Testis (tissue), 2 donors: ENCODE measurements at regions not wholly inside any gene's neighbourhood (a gene's known extent, or its start where the extent isn't known, plus 50 kb on each side); places are given as distances from the start of the nearest gene placed in this dataset.
A peak's percentile ranks its signal among the peaks of the same experiment; 100 is the strongest.
"Not testable (repeated sequence)": the region's sequence is repeated elsewhere in the genome, so short reads cannot be mapped to it uniquely, and the experiment has no call there.

Experiments
- DNase-seq: peaks from one replicate; pipeline ENCODE4 v3.0.0-alpha.2; 2019
- H3K27ac ChIP-seq, 2 donors: fragments of 200-600 bp; sonication (generic); one replicate each; pipeline ENCODE4 v1.5.1; 2019
- H3K27me3 ChIP-seq: fragments of 200-600 bp; sonication (generic); one replicate; pipeline ENCODE4 v1.5.1; 2019
- H3K36me3 ChIP-seq: fragments of 200-600 bp; sonication (generic); one replicate; pipeline ENCODE4 v1.5.1; 2017; ENCODE audit warnings: low read depth; ENCODE audit errors: missing control alignments
- H3K4me1 ChIP-seq: fragments of 200-600 bp; sonication (generic); one replicate; pipeline ENCODE4 v1.5.1; 2019
- H3K4me3 ChIP-seq, 2 donors: fragments of 200-600 bp; sonication (generic); one replicate each; pipeline ENCODE4 v1.5.1; 2017 to 2019
- H3K9me3 ChIP-seq: fragments of 200-600 bp; sonication (generic); one replicate; pipeline ENCODE4 v1.5.1; 2017
- POLR2A ChIP-seq: fragments of 450-650 bp; IDR thresholded peaks from one replicate; pipeline ENCODE4 v1.6.1; 2017; ENCODE audit warnings: antibody characterized with exemption, mild to moderate bottlenecking, moderate library complexity
- WGBS, 2 donors: methylation state at CpG; one replicate each; pipeline ENCODE4 v1.1.5; 2018; 5-methylcytosine and 5-hydroxymethylcytosine counted together
- intact Hi-C: fragments of 100-400 bp; cut with DNase I; formaldehyde crosslinking; loops from one replicate; pipeline ENCODE4 v1.15.1; 2023; ENCODE audit warnings: low total_unique reads
- TF ChIP-seq, protein P1 (sequence below), 3 experiments: fragments of 450-650 bp in 2 of 3; fragments of 200-600 bp in 1 of 3; sonication (generic) in 1 of 3; IDR thresholded peaks; one replicate each; pipeline ENCODE4 v1.5.1; 2016 to 2019; ENCODE audit warnings: antibody characterized with exemption in 3 of 3, mild to moderate bottlenecking in 2 of 3, moderate library complexity in 1 of 3

DNA sequence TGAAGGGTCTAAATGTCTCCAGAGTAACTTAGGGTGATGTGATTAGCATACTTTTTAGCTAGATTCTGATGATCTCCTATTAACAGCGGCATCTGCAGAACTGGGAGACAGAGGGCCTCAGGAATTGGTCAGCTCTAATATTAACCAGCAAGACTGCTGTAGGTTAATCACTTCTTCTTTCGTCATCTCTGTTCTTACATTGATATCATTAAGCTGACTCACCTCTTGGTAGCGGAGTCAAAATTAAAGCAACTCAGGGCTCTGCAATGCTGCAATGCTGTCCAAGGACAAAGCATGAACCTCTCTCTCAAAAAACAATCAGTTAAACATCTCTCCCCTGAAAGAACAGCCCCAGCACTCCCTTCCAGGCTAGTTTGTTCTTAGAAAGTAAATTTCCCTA is 57.5 kb upstream of the TRA2B start:
- 70 to 76% methylated on average over 3 of the region's 3 CpGs for WGBS, 2 donors
- intact Hi-C loops, result no loop called here
- no peak overlapping the region for H3K4me3 ChIP-seq
- peaks cover 3% of the 10 kb centered on the region for H3K4me1 ChIP-seq
- TF ChIP-seq POLR2A, result no peak
- TF ChIP-seq, protein P1, sequence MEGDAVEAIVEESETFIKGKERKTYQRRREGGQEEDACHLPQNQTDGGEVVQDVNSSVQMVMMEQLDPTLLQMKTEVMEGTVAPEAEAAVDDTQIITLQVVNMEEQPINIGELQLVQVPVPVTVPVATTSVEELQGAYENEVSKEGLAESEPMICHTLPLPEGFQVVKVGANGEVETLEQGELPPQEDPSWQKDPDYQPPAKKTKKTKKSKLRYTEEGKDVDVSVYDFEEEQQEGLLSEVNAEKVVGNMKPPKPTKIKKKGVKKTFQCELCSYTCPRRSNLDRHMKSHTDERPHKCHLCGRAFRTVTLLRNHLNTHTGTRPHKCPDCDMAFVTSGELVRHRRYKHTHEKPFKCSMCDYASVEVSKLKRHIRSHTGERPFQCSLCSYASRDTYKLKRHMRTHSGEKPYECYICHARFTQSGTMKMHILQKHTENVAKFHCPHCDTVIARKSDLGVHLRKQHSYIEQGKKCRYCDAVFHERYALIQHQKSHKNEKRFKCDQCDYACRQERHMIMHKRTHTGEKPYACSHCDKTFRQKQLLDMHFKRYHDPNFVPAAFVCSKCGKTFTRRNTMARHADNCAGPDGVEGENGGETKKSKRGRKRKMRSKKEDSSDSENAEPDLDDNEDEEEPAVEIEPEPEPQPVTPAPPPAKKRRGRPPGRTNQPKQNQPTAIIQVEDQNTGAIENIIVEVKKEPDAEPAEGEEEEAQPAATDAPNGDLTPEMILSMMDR (IDR thresholded peaks at IDR 0.05), result no peak
- H3K36me3 ChIP-seq, result no peaks in the 10 kb centered on the region
- no peak overlapping the region for H3K27ac ChIP-seq
- no peaks in the 10 kb centered on the region for H3K27me3 ChIP-seq
- no peaks in the 10 kb centered on the region for H3K9me3 ChIP-seq
- DNase-seq, result no peak

DNA sequence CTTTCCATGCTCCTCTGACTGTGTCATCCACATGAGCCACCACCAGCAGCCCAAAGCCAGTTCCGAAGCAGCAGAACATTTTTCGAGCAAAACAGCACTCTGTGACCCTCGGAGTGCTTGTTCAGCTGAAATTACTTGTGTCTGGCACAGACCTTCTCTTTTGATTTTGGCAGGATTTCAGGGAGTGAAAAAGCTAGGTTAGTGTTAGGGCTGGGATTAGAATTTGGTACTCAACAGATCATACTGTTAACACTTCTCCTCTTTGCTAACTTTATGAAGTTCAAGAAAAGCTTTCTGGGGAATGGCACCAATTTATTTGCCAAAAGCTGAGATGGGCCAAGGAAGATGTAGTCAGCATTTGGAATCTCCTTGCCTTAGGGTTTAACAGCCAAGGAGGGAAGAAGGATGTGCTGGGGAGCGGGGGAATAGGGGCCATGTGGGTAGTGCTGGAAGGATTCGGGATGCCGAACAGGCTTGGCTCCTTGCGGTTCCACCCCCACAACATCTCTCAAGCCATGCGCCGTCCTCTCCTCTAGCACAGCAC is 55.1 kb upstream of the TRA2B start:
- Histone ChIP-seq H3K4me1 (peaks cover 3% of the 10 kb centered on the region), H3K9me3 (no peaks in the 10 kb centered on the region), H3K4me3 (no peak overlapping the region), H3K27me3 (no peaks in the 10 kb centered on the region), H3K27ac (peak overlapping the region in 1 of 2 donors; percentile 64), H3K36me3 (no peaks in the 10 kb centered on the region)
- WGBS, 2 donors, result 52 to 60% methylated on average over 9 of the region's 9 CpGs
- peak; percentile 49 for DNase-seq
- TF ChIP-seq POLR2A, result no peak
- TF ChIP-seq, protein P1 (IDR thresholded peaks at IDR 0.05), result no peak
- intact Hi-C loops, result no loop called here

DNA sequence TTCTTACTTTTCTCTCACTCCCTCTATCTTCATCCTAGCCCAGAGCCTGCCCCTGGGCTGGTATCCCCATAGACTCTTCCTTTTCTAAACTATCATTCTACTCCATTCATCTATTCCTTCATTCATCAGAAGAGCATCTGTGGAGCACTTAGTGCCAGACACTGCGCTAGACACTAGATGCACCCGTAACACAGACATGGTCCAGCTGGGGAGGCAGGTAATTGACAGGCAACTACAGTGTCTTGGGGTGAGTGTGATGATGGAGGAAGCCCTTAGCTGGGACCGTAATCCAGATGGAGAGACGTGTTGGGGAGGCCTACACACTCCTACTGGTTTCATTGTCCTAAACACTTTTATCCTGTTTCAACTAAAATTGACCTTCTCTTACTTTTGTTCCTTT is 53.2 kb upstream of the TRA2B start:
- 93 to 98% methylated on average over 4 of the region's 4 CpGs for WGBS, 2 donors
- H3K27me3 ChIP-seq, H3K4me3 ChIP-seq, intact Hi-C loops, H3K4me1 ChIP-seq, H3K36me3 ChIP-seq, DNase-seq, H3K27ac ChIP-seq, H3K9me3 ChIP-seq: not testable (repeated sequence)

- intact Hi-C loops, result loop anchor here (10.0 kb wide), 2 partner anchors 255 to 545 kb away; no protein-coding TSS in a partner anchor
- Histone ChIP-seq H3K27ac (no peak overlapping the region), H3K27me3 (no peaks in the 10 kb centered on the region), H3K9me3 (no peaks in the 10 kb centered on the region), H3K36me3 (no peaks in the 10 kb centered on the region), H3K4me3 (no peak overlapping the region), H3K4me1 (no peaks in the 10 kb centered on the region)
- no peak for DNase-seq
- TF ChIP-seq, protein P1 (IDR thresholded peaks at IDR 0.05), result no peak
- TF ChIP-seq POLR2A, result no peak
- 87 to 97% methylated on average over 3 of the region's 3 CpGs for WGBS, 2 donors
Measured at GRCh38 chr3:185989511-185989910, 51.7 kb upstream of the TRA2B start.

DNA sequence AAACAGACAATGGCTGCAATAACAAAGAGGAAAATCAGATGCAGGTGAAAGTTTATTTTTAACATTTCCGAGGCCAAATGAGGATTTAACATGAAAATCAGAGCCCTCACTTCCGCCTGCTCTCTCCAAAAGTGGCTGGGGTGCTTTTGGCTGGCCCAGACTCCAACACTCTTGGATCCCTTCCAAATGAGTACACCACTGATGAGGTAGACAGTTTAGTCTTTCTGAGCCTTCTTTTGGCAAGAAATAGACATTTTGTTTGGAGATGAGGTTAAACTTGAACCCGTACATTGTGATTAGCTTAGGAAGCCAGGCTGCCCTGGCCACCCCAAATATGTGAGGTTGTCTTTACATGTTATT is 51.0 kb upstream of the TRA2B start:
- Histone ChIP-seq H3K36me3 (no peaks in the 10 kb centered on the region), H3K4me3 (no peak overlapping the region), H3K4me1 (peaks cover 3% of the 10 kb centered on the region), H3K9me3 (no peaks in the 10 kb centered on the region), H3K27ac (no peak overlapping the region), H3K27me3 (no peaks in the 10 kb centered on the region)
- TF ChIP-seq POLR2A, result no peak
- TF ChIP-seq, protein P1 (IDR thresholded peaks at IDR 0.05), result no peak
- intact Hi-C loops, result loop anchor here (10.0 kb wide), 2 partner anchors 256 to 546 kb away; no protein-coding TSS in a partner anchor
- DNase-seq, result no peak
- 86 to 87% methylated on average over 3 of the region's 3 CpGs for WGBS, 2 donors
